H9 (cell line): ENCODE measurements at regions not wholly inside any gene's neighbourhood (a gene's known extent, or its start where the extent isn't known, plus 50 kb on each side); places are given as distances from the start of the nearest gene placed in this dataset.

Experiments used
- DNase-seq: peaks from one replicate; pipeline ENCODE4 v3.0.0-alpha.2; 2017
- H2AFZ ChIP-seq: one replicate; pipeline ENCODE4 v1.6.1; 2013; ENCODE audit warnings: mild to moderate bottlenecking, low read length, control low read depth, moderate library complexity
- H2AK5ac ChIP-seq: 2 replicates; pipeline ENCODE4 v1.6.1; 2013; ENCODE audit warnings: low read length, control low read depth, mixed read lengths; ENCODE audit not compliant: insufficient read length
- H2BK120ac ChIP-seq: one replicate; pipeline ENCODE4 v1.6.1; 2013; ENCODE audit warnings: low read depth, mild to moderate bottlenecking, low read length, control low read depth, inconsistent platforms; ENCODE audit not compliant: poor library complexity, severe bottlenecking
- H2BK12ac ChIP-seq: 2 replicates; pipeline ENCODE4 v1.6.1; 2013; ENCODE audit warnings: low read length, control low read depth, mixed read lengths, low read depth; ENCODE audit not compliant: insufficient read length
- H2BK15ac ChIP-seq: 2 replicates; pipeline ENCODE4 v1.6.1; 2013; ENCODE audit warnings: low read depth, low read length, control low read depth
- H2BK20ac ChIP-seq: one replicate; pipeline ENCODE4 v1.6.1; 2013; ENCODE audit warnings: low read depth, mild to moderate bottlenecking, low read length, control low read depth, inconsistent platforms; ENCODE audit not compliant: poor library complexity, severe bottlenecking
- H2BK5ac ChIP-seq: 2 replicates; pipeline ENCODE4 v1.6.1; 2013; ENCODE audit warnings: low read length, control low read depth, mixed read lengths; ENCODE audit not compliant: insufficient read length
- H3K14ac ChIP-seq: 2 replicates; pipeline ENCODE4 v1.6.1; 2013; ENCODE audit warnings: low read length, control low read depth; ENCODE audit not compliant: insufficient read depth
- H3K18ac ChIP-seq: 2 replicates; pipeline ENCODE4 v1.6.1; 2013; ENCODE audit warnings: low read depth, mild to moderate bottlenecking, mixed read lengths, low read length, control low read depth; ENCODE audit not compliant: insufficient read length
- H3K23ac ChIP-seq: 2 replicates; pipeline ENCODE4 v1.6.1; 2013; ENCODE audit warnings: low read length, control low read depth, mixed read lengths, low read depth; ENCODE audit not compliant: insufficient read length
- H3K23me2 ChIP-seq: 2 replicates; pipeline ENCODE4 v1.6.1; 2013; ENCODE audit warnings: low read depth, mild to moderate bottlenecking, mixed read lengths, low read length, control low read depth; ENCODE audit not compliant: insufficient read length, poor library complexity, severe bottlenecking
- H3K27ac ChIP-seq: 2 replicates; pipeline ENCODE4 v1.5.1; 2013; ENCODE audit warnings: low read length, control low read depth, mixed read lengths, low read depth; ENCODE audit not compliant: insufficient read length
- H3K27me3 ChIP-seq: 2 replicates; pipeline ENCODE4 v1.6.1; 2013; ENCODE audit warnings: low read length, control low read depth, inconsistent platforms; ENCODE audit not compliant: insufficient read depth
- H3K4ac ChIP-seq: 2 replicates; pipeline ENCODE4 v1.6.1; 2013; ENCODE audit warnings: low read depth, mild to moderate bottlenecking, control low read depth, inconsistent platforms, low read length, moderate library complexity
- H3K4me1 ChIP-seq: 2 replicates; pipeline ENCODE4 v1.6.1; 2013; ENCODE audit warnings: low read length, control low read depth, inconsistent platforms; ENCODE audit not compliant: insufficient read depth
- H3K4me2 ChIP-seq: 2 replicates; pipeline ENCODE4 v1.6.1; 2013; ENCODE audit warnings: low read length, control low read depth, mixed read lengths; ENCODE audit not compliant: insufficient read length, insufficient read depth
- H3K56ac ChIP-seq: 2 replicates; pipeline ENCODE4 v1.6.1; 2013; ENCODE audit warnings: low read depth, mild to moderate bottlenecking, mixed read lengths, low read length, control low read depth; ENCODE audit not compliant: insufficient read length
- H3K79me1 ChIP-seq: 2 replicates; pipeline ENCODE4 v1.6.1; 2013; ENCODE audit warnings: low read depth, mild to moderate bottlenecking, moderate library complexity, low read length, control low read depth, inconsistent platforms; ENCODE audit not compliant: insufficient read depth, poor library complexity, severe bottlenecking
- H3K79me2 ChIP-seq: 2 replicates; pipeline ENCODE4 v1.6.1; 2013; ENCODE audit warnings: low read length, control low read depth, inconsistent platforms; ENCODE audit not compliant: insufficient read depth
- H3K9ac ChIP-seq: 2 replicates; pipeline ENCODE4 v1.6.1; 2013; ENCODE audit warnings: low read length, control low read depth, mixed read lengths; ENCODE audit not compliant: insufficient read length; ENCODE audit errors: extremely low read depth
- H3K9me3 ChIP-seq: one replicate; pipeline ENCODE4 v1.6.1; 2013; ENCODE audit warnings: low read depth, low read length, inconsistent platforms; ENCODE audit not compliant: control insufficient read depth
- H3T11ph ChIP-seq: one replicate; pipeline ENCODE4 v1.6.1; 2013; ENCODE audit warnings: mild to moderate bottlenecking, low read length, control low read depth, inconsistent platforms
- H4K20me1 ChIP-seq: one replicate; pipeline ENCODE4 v1.6.1; 2013; ENCODE audit not compliant: control insufficient read depth, insufficient read length, insufficient read depth
- H4K5ac ChIP-seq: 2 replicates; pipeline ENCODE4 v1.6.1; 2013; ENCODE audit warnings: low read depth, mild to moderate bottlenecking, mixed read lengths, low read length, control low read depth; ENCODE audit not compliant: insufficient read length
- H4K8ac ChIP-seq: replicated peaks from 2 replicates; pipeline ENCODE4 v1.6.1; 2013; ENCODE audit warnings: low read length, control low read depth, mixed read lengths, low read depth; ENCODE audit not compliant: insufficient read length
- H4K91ac ChIP-seq: 2 replicates; pipeline ENCODE4 v1.6.1; 2013; ENCODE audit warnings: low read depth, mild to moderate bottlenecking, moderate library complexity, mixed read lengths, low read length, control low read depth; ENCODE audit not compliant: insufficient read length
- H3K27ac Mint-ChIP-seq, 3 experiments: 2 replicates in 2 of 3; 3 replicates in 1 of 3; pipeline ENCODE4 v1.8.0; 2020 to 2021; ENCODE audit warnings: mixed read lengths in 3 of 3, mild to moderate bottlenecking in 1 of 3, moderate library complexity in 1 of 3
- H3K27me3 Mint-ChIP-seq: 2 replicates; pipeline ENCODE4 v1.8.0; 2021; ENCODE audit warnings: low read depth, mild to moderate bottlenecking, moderate library complexity, mixed read lengths
- H3K36me3 Mint-ChIP-seq, 3 experiments: 2 replicates in 2 of 3; 3 replicates in 1 of 3; pipeline ENCODE4 v1.8.0; 2020 to 2021; ENCODE audit warnings: low read depth in 3 of 3, mixed read lengths in 3 of 3; ENCODE audit not compliant: insufficient read depth in 1 of 3
- H3K4me1 Mint-ChIP-seq, 2 experiments: 2 replicates each; pipeline ENCODE4 v1.8.0; 2020; ENCODE audit warnings: mixed read lengths in 2 of 2
- H3K4me3 Mint-ChIP-seq, 2 experiments: 2 replicates in 1 of 2; 3 replicates in 1 of 2; pipeline ENCODE4 v1.8.0; 2020 to 2021; ENCODE audit warnings: mild to moderate bottlenecking in 2 of 2, mixed read lengths in 2 of 2, moderate library complexity in 1 of 2
- H3K9me3 Mint-ChIP-seq, 2 experiments: 2 replicates in 1 of 2; 3 replicates in 1 of 2; pipeline ENCODE4 v1.8.0; 2020; ENCODE audit warnings: mild to moderate bottlenecking in 2 of 2, mixed read lengths in 2 of 2, moderate library complexity in 1 of 2
- CTCF ChIP-seq: fragments of 200-600 bp; sonication (generic); conservative IDR thresholded peaks from 3 replicates; pipeline ENCODE4 v1.8.0; 2021; ENCODE audit warnings: antibody characterized with exemption, mild to moderate bottlenecking
- WGBS: extraction: QIAGEN DNeasy Blood & Tissue Kit; methylation state at CpG from one replicate; pipeline ENCODE4 v1.1.7; 2013; ENCODE audit warnings: missing lambda C conversion rate, low lambda C conversion rate, mixed read lengths; ENCODE audit not compliant: insufficient read length; ENCODE audit errors: extremely low coverage; 5-methylcytosine and 5-hydroxymethylcytosine counted together

DNA sequence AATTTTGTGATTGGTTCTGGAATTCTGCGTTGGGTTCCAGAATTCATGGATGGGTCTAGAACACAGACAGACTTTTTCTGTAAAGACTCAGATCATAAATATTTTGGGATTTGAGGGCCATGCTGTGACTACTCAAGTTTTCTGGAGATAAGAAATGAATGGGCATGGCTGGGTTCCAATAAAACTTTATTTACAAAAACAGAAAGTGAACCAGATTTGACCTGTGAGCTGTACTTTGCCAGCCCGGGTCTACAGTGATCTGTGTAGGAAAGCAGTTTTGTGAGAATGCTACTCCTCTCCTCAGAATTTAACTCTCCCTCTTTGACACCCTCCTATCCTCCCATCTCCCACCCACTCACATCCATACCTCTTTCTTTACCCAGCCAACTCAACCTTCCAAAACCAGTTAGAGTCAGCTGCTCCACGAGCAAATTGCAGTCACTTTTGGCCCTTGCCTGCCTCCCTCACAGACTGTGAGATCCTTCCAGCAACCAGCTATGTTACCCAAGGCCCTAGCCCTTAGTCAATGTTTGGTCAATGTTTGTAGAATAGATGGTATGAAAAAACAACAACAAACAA is 312.8 kb upstream of the ZMIZ1 start:
- no peak overlapping the region for H3K4me3 Mint-ChIP-seq

More for the DNA sequence above, 312.8 kb upstream of the ZMIZ1 start:
- H2BK15ac ChIP-seq: no peak overlapping the region
- no peak overlapping the region for H3K27ac ChIP-seq
- no peak overlapping the region for H2BK120ac ChIP-seq
- H3K14ac ChIP-seq: no peak overlapping the region
- no peaks in the 10 kb centered on the region for H3K9me3 Mint-ChIP-seq
- peaks cover 38 to 41% of the 10 kb centered on the region in 2 experiments for H3K4me1 Mint-ChIP-seq
- H3K79me2 ChIP-seq: no peaks in the 10 kb centered on the region
- no peaks in the 10 kb centered on the region for H3K79me1 ChIP-seq
- H3K27me3 Mint-ChIP-seq: peaks cover 37% of the 10 kb centered on the region
- H2BK12ac ChIP-seq: no peak overlapping the region
- peak overlapping the region in 1 of 3 experiments; percentile 27; a peak in 1 of 7 replicates for H3K27ac Mint-ChIP-seq
- no peak overlapping the region for H3K18ac ChIP-seq
- H3K9me3 ChIP-seq: no peaks in the 10 kb centered on the region
- H2AFZ ChIP-seq: no peak overlapping the region
- H3T11ph ChIP-seq: no peak overlapping the region
- no CpG with 5 or more reads among the region's 3 CpGs for WGBS
- no peak overlapping the region for H3K23ac ChIP-seq
- H3K56ac ChIP-seq: no peak overlapping the region
- no peak overlapping the region for H4K5ac ChIP-seq
- no peak overlapping the region for H4K91ac ChIP-seq
- H4K8ac ChIP-seq: no peak overlapping the region
- no peaks in the 10 kb centered on the region for H4K20me1 ChIP-seq
- no peak overlapping the region for H3K4me2 ChIP-seq
- no peak for TF ChIP-seq CTCF
- H3K9ac ChIP-seq: no peak overlapping the region
- H3K27me3 ChIP-seq: no peaks in the 10 kb centered on the region; the same call in 1 of the 2 replicates
- no peak overlapping the region for H3K4ac ChIP-seq
- no peaks in the 10 kb centered on the region for H3K23me2 ChIP-seq
- no peaks in the 10 kb centered on the region for H3K4me1 ChIP-seq
- H2BK20ac ChIP-seq: no peak overlapping the region
- DNase-seq: no peak
- H2AK5ac ChIP-seq: no peak overlapping the region
- no peak overlapping the region for H2BK5ac ChIP-seq
- H3K36me3 Mint-ChIP-seq: no peaks in the 10 kb centered on the region
